Raji (cell line): ENCODE measurements at regions not wholly inside any gene's neighbourhood (a gene's known extent, or its start where the extent isn't known, plus 50 kb on each side); places are given as distances from the start of the nearest gene placed in this dataset.

Experiments
- POLR2A ChIP-seq: IDR thresholded peaks from 2 replicates; pipeline ENCODE4 v1.6.1; 2011; ENCODE audit warnings: low read depth, low read length, control low read depth; ENCODE audit not compliant: insufficient read depth

DNA sequence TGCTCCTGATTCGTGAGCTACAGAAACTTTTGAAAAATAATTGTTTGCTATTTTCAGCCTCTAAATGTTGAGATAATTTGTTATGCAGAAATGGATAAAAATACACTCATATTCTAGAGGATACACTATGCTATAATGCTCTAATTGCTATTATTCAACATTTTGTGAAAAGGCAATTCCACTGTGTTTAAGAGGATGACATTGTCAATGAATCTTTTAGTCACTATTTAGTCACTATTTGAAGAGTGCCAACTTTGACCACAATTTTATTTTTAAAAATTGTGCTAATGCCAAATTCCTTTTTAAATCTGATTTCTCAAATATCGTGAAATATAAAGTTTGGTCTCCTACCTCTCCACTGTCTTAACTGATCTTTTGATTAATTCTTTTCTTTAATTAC is 604.9 kb upstream of the KCNMB2 start:
- TF ChIP-seq POLR2A = no peak

DNA sequence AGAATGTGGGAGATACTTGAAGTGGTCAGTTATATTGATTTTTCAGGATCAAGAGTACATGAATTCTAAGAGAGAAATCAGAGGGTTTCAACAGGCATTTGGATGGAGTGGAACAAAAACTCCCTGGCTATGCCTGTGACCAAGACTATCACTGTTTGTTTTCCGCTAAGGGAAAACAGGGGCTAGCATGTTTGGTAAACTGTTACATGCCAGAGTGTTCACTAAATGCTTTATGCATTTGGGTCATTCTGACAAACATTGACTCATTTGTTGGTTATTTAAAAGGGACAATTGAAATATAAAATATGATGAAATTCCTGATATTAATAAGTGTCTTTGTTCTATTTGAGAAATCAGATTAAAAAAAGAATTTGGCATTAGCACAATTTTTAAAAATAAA is 603.9 kb upstream of the KCNMB2 start:
- no peak for TF ChIP-seq POLR2A

DNA sequence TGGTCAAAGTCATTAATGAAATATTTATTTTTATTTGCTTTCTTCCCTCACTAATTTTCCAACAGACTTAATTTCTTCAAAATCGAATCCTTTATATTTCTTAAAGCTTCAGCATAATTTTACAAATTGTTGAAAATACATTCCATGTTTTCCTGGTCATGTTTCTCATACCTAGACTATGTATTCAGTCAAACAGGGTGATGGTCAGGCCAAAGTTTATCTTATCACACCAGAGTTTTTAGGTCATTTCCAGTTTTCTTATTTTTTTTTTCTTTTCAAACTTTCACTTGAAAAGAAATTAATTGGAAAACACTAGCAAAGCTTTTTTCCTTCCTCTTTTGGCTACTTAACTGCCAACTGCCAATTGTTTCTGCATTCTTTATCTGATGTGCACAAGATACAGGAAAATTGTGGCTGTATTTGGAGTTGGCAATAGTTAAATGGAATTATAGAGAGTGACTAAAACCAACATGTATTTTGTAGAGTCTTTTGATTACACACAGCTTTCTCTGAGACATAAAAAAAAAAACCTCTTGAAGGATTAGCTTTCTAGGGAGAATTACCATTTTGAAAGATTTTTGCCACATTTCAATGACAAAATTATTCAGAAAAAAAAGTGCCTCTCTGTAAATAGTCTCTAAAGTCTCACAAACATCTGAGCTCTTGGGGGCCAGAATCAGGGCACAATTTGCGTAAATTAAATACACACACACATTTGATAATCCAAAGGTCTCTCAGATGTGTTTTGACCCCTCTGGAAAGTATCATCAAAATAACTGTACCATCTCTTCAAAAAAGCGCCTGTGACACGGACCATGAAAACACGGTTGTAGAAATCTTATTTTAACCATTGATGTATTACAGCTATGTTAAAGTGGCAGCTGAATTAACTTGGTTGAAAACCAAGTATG is 603.2 kb upstream of the KCNMB2 start:
- no peak for TF ChIP-seq POLR2A

DNA sequence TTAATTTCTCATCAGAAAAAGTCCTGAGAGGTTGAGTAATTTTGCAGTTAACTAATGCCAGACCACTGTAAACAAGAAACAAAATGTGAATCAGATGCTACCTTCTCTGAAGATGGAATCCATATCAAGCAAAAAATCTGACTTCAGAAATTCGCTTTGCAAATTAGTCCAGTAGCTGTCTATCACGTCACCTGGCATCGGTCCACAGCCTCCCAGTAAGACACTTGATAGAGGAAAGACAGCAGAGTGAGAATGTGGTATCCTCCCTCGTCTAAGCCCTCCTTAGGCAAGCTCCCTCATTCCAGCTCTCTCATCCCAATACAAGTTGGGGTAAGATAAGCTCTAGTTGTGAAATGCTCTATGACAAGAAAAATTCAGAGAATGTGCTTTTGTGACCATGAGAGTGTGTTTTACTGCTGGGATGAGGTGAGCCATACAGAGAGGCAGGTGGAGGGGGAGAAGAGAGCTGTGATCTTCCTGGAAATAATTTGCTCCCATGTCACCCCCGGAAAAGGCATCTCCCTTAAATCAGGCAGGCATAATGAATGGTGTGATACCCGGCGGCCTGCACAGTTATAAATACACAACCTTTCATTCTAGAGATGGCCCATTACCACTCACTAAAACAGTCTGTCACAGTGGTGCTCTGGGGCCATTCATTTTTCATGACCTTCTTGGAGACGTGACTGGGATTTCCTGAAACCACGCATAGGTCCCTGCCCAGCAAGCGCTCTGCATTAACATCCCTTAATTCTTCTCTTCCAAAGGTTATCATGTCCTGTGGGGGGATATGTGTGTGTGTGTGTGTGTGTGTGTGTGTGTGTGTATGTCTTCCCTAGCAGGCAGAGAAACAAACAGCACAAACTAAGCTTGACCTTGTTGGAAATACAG is 602.0 kb upstream of the KCNMB2 start:
- no peak for TF ChIP-seq POLR2A

DNA sequence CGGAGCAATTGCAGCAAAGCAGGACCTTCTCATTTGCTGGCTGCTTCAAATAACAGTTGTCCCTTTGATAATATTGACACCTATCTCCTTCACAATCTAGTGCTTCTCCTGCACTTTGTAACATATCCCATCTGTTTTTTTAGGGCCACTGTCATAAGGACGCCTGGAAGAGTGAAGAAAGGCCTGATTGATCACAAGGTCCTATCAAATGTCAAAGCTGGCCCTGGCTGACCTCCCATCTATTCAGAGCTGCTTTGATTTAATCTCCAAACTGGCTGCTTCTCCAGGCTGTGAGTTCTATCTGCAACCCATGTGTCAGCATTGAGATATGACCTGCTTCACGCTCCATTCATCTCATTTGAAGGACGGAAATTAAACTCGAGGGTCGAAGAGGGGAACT is 601.2 kb upstream of the KCNMB2 start:
- TF ChIP-seq POLR2A = no peak

DNA sequence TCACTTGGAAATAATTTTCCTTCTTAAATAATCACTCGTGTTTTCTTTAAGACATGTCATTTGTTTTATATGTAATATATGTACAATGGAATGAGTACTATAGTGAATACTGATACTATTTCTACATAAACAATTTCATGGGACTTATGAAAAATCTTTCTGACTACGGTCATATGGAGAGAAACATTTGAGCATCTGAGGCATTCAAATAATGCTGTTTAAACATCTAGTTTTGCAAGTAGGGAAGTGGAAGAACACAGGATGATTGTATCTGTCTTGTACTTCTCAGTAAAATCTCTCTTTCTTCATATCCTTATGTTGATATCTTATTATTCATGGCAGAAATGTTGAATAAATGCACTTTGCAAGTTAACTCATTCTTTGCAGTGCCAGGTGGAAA is 599.5 kb upstream of the KCNMB2 start:
- no peak for TF ChIP-seq POLR2A

DNA sequence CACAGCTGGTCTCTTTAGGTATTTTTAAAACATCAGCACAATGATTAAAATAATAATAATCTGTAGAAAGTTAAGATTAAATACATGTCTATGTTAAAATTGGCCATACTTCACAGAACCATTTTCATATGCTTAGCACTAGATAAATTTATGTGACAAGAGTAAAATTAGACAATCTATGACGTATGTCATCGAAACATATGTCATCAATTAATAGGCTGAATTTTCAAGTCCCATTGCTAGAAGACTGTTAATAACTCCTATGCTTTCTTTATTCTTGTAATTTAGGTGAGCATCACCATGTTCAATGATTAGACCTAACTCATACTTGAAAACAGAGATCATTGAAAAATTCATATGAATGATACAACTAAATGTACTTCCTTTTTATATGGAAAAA is 593.3 kb upstream of the KCNMB2 start:
- TF ChIP-seq POLR2A = no peak

DNA sequence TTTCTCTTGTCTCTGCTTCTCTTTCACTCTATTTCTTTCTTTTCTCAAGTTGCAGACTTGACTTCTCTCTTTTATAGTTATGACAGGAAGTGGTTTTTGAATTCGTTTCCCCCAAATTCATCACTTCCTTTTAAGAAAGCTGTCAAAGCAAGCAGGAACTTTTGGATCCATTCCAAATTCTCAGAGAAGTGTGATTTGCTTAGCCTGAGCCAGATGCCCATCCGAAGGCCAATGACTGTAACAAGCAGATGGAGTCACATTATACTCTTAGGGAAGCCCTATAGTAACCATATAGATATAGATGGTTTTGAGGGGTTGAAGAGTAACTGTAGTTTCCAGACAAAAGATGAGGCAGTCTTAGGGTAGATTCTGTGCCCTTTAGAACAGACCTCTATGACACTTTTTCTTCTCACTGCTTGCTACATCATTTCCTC is 592.0 kb upstream of the KCNMB2 start:
- no peak for TF ChIP-seq POLR2A

DNA sequence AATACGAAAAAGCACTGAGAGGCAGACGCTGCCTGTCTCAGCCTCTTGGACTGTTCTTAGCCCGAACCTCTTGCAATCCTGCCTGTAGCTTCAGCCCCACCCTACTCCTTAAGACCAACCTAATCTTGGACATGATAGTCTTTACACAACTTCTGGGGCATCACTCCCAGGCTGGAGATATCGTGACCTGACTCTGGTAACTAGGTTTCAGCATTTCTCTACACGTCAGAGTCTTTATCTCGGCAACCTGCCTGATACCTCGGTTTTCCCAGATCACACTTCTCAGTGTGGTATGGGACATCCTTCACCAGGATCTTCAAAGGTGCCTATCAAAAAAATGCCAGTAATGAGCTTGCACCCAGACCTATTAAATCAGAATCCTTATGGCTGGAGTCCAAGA is 590.2 kb upstream of the KCNMB2 start:
- TF ChIP-seq POLR2A = no peak

DNA sequence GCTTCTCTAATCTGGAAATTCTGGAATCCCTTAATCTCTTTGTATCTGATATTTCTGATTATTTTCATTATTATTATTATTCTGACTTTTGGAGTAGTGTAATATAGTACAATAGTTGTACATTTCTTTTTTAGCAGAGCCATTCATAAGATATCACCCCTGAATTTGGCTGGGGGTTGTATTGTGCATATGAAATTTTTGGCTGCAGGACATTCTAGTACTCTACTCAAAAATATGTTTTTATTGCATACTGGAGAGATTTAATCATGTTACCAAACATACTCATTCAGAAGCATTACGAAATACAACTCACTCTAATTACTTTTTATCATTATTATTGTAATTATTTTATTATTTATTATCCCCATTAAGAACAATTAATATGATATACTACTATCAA is 589.7 kb upstream of the KCNMB2 start:
- no peak for TF ChIP-seq POLR2A

DNA sequence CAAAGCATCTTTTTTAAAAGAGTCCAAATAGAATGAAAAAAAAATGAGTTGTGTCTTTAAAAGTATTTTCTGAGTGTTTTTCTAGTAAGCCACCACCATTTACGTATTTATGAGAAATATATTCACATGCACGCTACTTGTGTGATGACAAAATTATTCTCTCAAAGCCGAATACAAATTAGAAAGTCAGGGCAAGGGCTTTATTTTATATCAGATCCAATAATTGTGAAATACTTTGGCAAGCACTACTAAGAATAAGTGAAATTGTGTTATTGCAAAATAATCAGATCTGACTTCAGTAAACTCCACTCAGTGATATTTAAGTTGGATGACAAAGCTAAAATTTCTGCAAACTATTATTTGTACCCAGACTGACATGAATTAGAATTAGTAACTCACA is 589.3 kb upstream of the KCNMB2 start:
- TF ChIP-seq POLR2A = no peak

DNA sequence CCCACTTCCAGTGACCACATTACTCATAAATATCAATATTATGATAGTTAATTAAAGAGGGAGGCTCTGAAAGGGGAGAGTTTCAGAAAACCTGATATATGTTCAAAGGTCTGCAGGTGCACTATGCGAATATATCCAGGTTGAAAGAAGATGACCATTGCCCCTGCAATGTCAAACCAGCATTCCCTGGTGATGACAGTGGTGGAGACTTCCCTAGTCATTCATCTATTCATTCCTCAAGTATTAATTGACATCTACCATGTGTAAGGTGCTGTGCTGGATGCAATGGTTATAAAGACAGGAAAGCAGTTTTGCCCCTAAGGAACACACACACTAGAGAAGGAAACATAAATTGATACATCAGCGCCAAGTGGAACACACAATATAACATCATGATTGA is 588.3 kb upstream of the KCNMB2 start:
- no peak for TF ChIP-seq POLR2A

DNA sequence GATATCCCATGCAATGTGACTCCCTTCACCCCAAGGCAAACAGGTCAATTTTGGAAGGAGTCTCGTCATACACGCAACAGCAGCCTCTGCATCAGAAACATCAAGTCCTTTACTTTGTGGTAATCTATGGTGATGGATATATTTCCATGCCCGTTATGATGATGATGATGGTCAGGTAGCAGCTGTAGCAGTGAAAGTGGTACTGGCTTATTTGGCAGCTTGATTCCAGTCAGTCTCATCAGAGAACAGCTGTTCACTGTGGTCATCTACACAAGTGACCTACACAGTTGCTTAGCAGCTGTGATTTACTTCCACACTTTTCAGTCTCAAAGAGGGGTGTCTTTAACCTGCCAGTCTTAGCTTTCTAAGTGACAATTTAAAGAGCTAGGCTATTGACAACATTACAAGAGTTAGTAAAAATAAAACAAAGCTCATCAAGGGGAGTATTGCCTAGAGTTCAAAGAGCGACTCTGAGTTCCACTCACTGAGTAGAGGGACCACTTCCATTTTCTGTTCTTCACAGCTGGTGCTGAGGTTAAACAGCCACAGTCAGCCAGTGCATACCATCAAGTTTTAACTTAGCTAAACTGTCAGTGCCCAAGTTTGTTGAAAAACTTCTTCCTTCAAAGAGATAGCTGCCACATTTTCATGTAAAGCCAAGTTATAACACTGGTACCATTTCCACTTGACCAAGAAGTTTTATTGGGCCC is 587.4 kb upstream of the KCNMB2 start:
- no peak for TF ChIP-seq POLR2A

DNA sequence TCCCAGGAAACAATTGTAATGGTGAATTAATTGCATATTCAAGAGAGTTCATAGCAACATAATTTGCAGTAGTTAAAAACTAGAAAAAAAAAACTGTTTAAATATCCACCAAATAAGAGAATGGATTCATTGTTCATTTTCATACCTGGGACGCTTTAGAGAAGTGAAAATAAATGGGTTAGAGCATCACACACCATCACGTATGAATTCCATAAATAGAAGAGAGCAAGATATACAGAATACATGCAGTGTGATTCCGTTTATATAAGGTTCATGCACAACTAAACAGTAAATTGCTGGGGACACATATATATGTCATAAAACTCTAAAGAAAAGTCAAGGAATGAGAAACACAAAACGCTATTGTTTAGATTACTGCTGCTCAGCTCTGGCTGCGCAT is 577.0 kb upstream of the KCNMB2 start:
- TF ChIP-seq POLR2A = no peak

DNA sequence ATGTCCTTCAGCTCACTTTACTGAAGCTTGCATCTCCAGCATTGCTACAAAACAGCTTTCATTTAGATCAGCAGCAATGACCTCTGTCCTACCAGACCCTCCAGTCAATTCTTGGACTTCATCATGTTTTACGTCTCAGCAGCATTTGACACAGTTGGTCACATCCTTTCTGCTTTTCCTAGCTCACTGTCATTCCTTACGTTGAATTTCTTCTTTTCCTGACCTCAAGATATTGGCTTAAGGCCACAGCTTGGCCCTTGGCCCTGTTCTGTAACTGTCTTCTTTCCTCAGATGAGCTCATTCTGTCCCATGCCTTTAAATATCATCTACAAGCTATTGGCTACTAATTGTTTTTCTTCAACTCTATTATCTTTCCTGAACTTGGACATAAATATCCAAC is 576.2 kb upstream of the KCNMB2 start:
- TF ChIP-seq POLR2A = no peak
